GM20000 (cell line): ENCODE measurements at regions not wholly inside any gene's neighbourhood (a gene's known extent, or its start where the extent isn't known, plus 50 kb on each side); places are given as distances from the start of the nearest gene placed in this dataset.

ENCODE experiments used
- DNase-seq: peaks from one replicate; pipeline ENCODE4 v3.0.0; 2012; ENCODE audit warnings: low spot score
- CTCF ChIP-seq: IDR thresholded peaks from 2 replicates; pipeline ENCODE4 v1.5.1; 2012; ENCODE audit warnings: mild to moderate bottlenecking, control low read depth; ENCODE audit errors: extremely low read depth, missing control alignments

GRCh38 chr10:30215623-30216022 is 133.5 kb downstream of the MTPAP start:
- no peak for DNase-seq
- TF ChIP-seq CTCF, result no peak

- no peak for DNase-seq
Measured at GRCh38 chr10:30215141-30215540, 133.9 kb downstream of the MTPAP start.

GRCh38 chr10:30210296-30210695 is 138.8 kb downstream of the MTPAP start:
- TF ChIP-seq CTCF, result no peak
- no peak for DNase-seq

More at GRCh38 chr10:30215141-30215540, 133.9 kb downstream of the MTPAP start:
- TF ChIP-seq CTCF, result no peak

DNA sequence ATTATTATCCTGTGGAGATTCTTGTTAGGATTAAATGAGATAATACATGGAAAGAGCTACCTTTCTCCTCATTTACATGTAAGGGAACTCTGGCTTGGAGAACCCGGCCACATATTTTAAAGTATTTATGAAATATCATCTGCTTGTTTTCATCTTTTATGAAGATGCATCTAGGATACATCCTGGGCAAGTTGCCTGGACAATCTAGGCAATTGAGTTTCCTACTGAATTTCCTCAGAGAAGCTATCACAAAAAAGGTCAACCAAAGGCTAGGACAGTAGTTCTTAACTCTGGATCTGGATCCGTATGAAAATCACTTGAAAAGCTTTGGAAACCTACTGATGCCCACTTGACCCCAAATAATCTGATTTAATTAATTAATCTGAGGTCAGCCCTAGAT is 140.7 kb downstream of the MTPAP start:
- TF ChIP-seq CTCF, result no peak
- DNase-seq, result no peak

DNA sequence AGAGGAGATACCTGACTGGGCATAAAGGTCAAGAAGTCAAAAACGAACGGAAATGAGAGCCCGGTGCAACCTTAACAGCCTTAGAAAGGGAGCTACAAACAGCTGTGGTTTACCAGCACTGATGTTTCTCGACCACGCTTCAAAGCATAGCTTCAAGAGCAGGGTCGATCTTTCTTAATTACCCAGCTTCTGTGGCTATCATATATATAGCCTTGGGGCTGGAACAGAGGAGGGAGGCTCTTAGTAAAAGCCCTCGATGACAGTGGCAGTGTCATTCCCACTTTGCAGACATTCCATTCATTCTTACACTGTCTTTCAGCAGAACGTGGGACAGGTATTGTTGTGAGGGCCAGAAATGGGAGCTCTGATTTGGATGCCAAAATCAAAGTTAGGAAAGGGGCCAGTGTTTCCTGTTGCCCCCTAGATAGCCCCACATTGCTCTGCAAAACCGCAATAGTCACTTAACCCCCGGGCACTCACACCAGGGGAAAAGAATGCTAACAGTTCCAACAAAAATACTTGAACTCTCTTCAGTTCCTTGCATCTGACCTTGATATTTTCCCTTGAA is 141.5 kb downstream of the MTPAP start:
- no peak for DNase-seq
- no peak for TF ChIP-seq CTCF

- DNase-seq, result no peak
- no peak for TF ChIP-seq CTCF
Measured at GRCh38 chr10:30200017-30200415, 140.6 kb upstream of the JCAD start.

DNA sequence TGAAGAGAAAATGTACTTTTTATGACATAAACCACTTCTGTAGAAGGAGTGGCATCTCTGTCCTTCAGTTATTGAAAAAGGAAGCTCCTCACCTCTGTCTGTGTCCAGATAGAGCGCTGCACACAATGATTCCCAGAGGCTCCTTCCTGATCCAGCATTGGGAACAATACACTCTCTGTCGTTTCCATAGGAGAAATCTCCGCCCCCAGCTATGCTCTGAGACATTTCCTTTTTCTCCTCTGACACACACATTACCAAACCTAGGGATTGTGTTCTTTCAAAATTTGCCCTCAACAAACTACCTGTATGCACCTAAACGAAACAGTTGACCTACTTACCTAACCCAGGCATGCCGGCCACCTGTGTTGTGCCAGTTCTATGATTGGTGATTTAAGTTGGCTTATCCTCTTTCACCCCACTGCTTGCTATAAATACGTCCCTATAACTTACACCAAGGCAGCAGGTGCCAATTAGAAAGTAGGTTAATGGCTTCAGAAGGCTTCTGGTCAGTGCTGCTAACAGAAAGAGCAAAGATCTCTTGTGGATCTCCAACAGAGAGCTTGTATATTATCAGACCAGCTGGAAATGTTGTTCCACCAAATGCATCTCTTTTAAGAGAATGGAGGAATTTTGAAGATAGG is 140.1 kb upstream of the JCAD start:
- no peak for TF ChIP-seq CTCF
- no peak for DNase-seq
